Ishikawa (cell line): ENCODE measurements at regions not wholly inside any gene's neighbourhood (a gene's known extent, or its start where the extent isn't known, plus 50 kb on each side); places are given as distances from the start of the nearest gene placed in this dataset.

Experiments used
- CEBPB ChIP-seq: IDR thresholded peaks from 2 replicates; pipeline ENCODE4 v1.6.1; 2012
- CREB1 ChIP-seq: IDR thresholded peaks from 2 replicates; pipeline ENCODE4 v1.6.1; 2012; ENCODE audit warnings: low read depth
- EGR1 ChIP-seq: IDR thresholded peaks from 2 replicates; pipeline ENCODE4 v1.6.1; 2012
- EP300 ChIP-seq: IDR thresholded peaks from 2 replicates; pipeline ENCODE4 v1.6.1; 2012; ENCODE audit warnings: borderline replicate concordance
- FOXM1 ChIP-seq: IDR thresholded peaks from 2 replicates; pipeline ENCODE4 v1.6.1; 2012; ENCODE audit warnings: low read depth, borderline replicate concordance
- MAX ChIP-seq: IDR thresholded peaks from 2 replicates; pipeline ENCODE4 v1.6.1; 2012
- NFIC ChIP-seq: IDR thresholded peaks from 2 replicates; pipeline ENCODE4 v1.6.1; 2012
- RAD21 ChIP-seq: IDR thresholded peaks from 2 replicates; pipeline ENCODE4 v1.6.1; 2012; ENCODE audit warnings: low read depth
- REST ChIP-seq: IDR thresholded peaks from 2 replicates; pipeline ENCODE4 v1.6.1; 2012; ENCODE audit warnings: low read depth, mild to moderate bottlenecking
- TAF1 ChIP-seq: IDR thresholded peaks from 2 replicates; pipeline ENCODE4 v1.6.1; 2012; ENCODE audit warnings: low read depth, mild to moderate bottlenecking
- TCF12 ChIP-seq: IDR thresholded peaks from 2 replicates; pipeline ENCODE4 v1.6.1; 2012; ENCODE audit warnings: low read depth
- TEAD4 ChIP-seq: IDR thresholded peaks from 2 replicates; pipeline ENCODE4 v1.6.1; 2012
- YY1 ChIP-seq: IDR thresholded peaks from 2 replicates; pipeline ENCODE4 v1.6.1; 2012; ENCODE audit warnings: low read depth
- ZBTB7A ChIP-seq: IDR thresholded peaks from 2 replicates; pipeline ENCODE4 v1.6.1; 2012; ENCODE audit warnings: low read depth
- TF ChIP-seq, protein P1 (sequence below): IDR thresholded peaks from 2 replicates; pipeline ENCODE4 v1.6.1; 2012

GRCh38 chr10:53749439-53749838 is 976.9 kb upstream of the MBL2 start:
- TF ChIP-seq MAX: no peak

DNA sequence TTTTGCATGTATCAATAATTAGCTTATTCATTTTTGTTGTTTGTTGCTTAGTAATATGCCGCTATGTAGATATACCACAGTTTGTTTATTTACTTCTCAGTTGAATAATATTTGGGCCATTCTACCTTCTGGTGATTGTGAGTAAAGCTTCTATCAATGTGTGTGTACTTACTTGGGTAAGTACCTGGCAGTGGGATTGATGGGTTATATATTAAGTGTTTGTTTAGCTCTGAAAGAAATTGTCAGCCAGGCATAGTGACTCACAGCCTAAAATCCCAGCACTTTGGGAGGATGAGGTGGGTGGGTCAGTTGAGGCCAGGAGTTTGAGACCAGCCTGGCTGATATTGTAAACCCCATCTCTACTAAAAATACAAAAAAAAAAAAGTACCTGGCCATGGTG is 975.7 kb upstream of the MBL2 start:
- TF ChIP-seq MAX (no peak), TCF12 (no peak), YY1 (no peak), CEBPB (no peak), TEAD4 (no peak)
- TF ChIP-seq, protein P1, sequence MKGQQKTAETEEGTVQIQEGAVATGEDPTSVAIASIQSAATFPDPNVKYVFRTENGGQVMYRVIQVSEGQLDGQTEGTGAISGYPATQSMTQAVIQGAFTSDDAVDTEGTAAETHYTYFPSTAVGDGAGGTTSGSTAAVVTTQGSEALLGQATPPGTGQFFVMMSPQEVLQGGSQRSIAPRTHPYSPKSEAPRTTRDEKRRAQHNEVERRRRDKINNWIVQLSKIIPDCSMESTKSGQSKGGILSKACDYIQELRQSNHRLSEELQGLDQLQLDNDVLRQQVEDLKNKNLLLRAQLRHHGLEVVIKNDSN: no peak

- TF ChIP-seq FOXM1 (no peak), YY1 (no peak), EP300 (no peak), CEBPB (no peak), TCF12 (no peak), MAX (no peak), TEAD4 (no peak), CREB1 (no peak), TAF1 (no peak), RAD21 (no peak), ZBTB7A (no peak), EGR1 (no peak), NFIC (no peak)
- TF ChIP-seq, protein P1: no peak
These were observed 972.2 kb upstream of the MBL2 start for GRCh38 chr10:53744746-53745145.

DNA sequence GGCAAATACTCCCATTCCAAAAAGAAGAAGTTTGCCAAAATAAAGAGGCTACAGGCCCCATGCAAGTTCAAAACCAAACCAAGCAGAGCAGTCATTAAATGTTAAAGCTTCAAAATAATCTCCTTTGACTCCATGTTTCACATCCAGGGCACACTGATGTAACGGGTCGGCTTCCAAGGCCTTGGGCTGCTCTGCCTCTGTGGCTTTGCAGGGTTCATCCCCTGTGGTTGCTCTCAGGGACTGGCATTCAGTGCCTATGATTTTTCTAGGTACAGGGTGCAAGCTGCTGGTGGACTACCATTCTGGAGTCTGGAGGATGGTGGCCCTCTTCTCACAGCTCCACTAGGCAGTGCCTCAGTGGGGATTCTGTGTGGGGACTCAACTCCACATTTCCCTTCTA is 971.6 kb upstream of the MBL2 start:
- TF ChIP-seq TCF12 (no peak), REST (no peak), EGR1 (no peak), NFIC (no peak), RAD21 (no peak), MAX (no peak), ZBTB7A (no peak), CREB1 (no peak), EP300 (no peak), CEBPB (no peak), TEAD4 (no peak), FOXM1 (no peak), TAF1 (no peak)
- TF ChIP-seq, protein P1: no peak

GRCh38 chr10:53737132-53737531 is 964.5 kb upstream of the MBL2 start:
- TF ChIP-seq, protein P1: no peak
- no peak for TF ChIP-seq EP300
- TF ChIP-seq CREB1: no peak
- no peak for TF ChIP-seq REST
- TF ChIP-seq TCF12: no peak
- no peak for TF ChIP-seq TAF1
- TF ChIP-seq RAD21: no peak
- TF ChIP-seq FOXM1: no peak
